Vagina (tissue), 2 donors: ENCODE measurements at regions not wholly inside any gene's neighbourhood (a gene's known extent, or its start where the extent isn't known, plus 50 kb on each side); places are given as distances from the start of the nearest gene placed in this dataset.

Experiments
- DNase-seq, 2 donors: peaks; one replicate each; pipeline ENCODE4 v3.0.0-alpha.2; 2017; ENCODE audit errors: extremely low spot score in 2 of 2
- H3K27ac ChIP-seq: fragments of 200-600 bp; sonication (generic); one replicate; pipeline ENCODE4 v1.5.1; 2019
- H3K27me3 ChIP-seq: fragments of 200-600 bp; sonication (generic); one replicate; pipeline ENCODE4 v1.5.1; 2019
- H3K36me3 ChIP-seq, 2 donors: fragments of 200-600 bp; sonication (generic); one replicate each; pipeline ENCODE4 v1.5.1; 2017 to 2019
- H3K4me1 ChIP-seq: fragments of 200-600 bp; sonication (generic); one replicate; pipeline ENCODE4 v1.5.1; 2019
- H3K4me3 ChIP-seq, 2 donors: fragments of 200-600 bp; sonication (generic); 1 replicate in 1 of 2; 2 replicates in 1 of 2; pipeline ENCODE4 v1.5.1; 2016 to 2019
- H3K9me3 ChIP-seq: fragments of 200-600 bp; sonication (generic); one replicate; pipeline ENCODE4 v1.5.1; 2019
- CTCF ChIP-seq, 3 experiments: fragments of 450-650 bp in 2 of 3; fragments of 200-600 bp in 1 of 3; sonication (generic) in 1 of 3; IDR thresholded peaks; one replicate each; pipeline ENCODE4 v1.5.1; 2017 to 2019; ENCODE audit warnings: antibody characterized with exemption in 3 of 3, mild to moderate bottlenecking in 2 of 3, moderate library complexity in 2 of 3
- POLR2A ChIP-seq, 2 donors: fragments of 450-650 bp; IDR thresholded peaks; one replicate each; pipeline ENCODE4 v1.6.1; 2017; ENCODE audit warnings: antibody characterized with exemption in 2 of 2, mild to moderate bottlenecking in 2 of 2, moderate library complexity in 2 of 2
- POLR2AphosphoS5 ChIP-seq, 2 donors: sonication (generic); formaldehyde crosslinking; IDR thresholded peaks; one replicate each; pipeline ENCODE4 v1.9.0; 2017; ENCODE audit warnings: antibody characterized with exemption in 2 of 2, mild to moderate bottlenecking in 2 of 2, low read depth in 1 of 2; ENCODE audit not compliant: insufficient read depth in 1 of 2
- intact Hi-C: fragments of 100-400 bp; cut with DNase I; formaldehyde crosslinking; loops from one replicate; pipeline ENCODE4 v1.15.1; 2023

DNA sequence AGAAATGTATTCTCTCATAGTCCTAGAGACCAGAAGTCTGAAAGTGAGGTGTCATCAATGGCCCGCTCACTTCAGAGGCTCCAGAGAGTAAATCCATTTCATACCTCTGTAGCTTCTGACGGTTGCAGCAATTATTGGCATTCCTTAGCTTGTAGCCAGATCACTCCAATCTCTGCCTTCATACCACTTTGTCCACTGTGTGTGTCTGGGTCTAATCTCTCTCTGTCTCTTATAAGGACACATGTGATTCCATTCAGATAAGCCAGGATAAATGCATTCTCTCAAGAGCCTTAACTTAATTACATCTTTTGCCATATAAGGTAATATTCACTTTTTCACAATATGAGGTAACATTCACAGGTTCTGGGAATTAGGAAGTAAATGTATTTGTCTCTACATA is 365.7 kb downstream of the GXYLT1 start:
- no peaks in the 10 kb centered on the region for H3K27me3 ChIP-seq
- TF ChIP-seq CTCF (IDR thresholded peaks at IDR 0.05) (no peak), POLR2A (IDR thresholded peaks at IDR 0.05) (no peak), POLR2AphosphoS5 (IDR thresholded peaks at IDR 0.05; ENCODE audit: insufficient read depth in 1 of 2, low read depth in 1 of 2) (no peak)
- H3K4me1 ChIP-seq, result no peaks in the 10 kb centered on the region
- H3K36me3 ChIP-seq, result no peaks in the 10 kb centered on the region
- H3K27ac ChIP-seq, result no peak overlapping the region
- no peaks in the 10 kb centered on the region for H3K9me3 ChIP-seq
- no peak overlapping the region for H3K4me3 ChIP-seq
- intact Hi-C loops, result no loop called here
- DNase-seq, result no peak

DNA sequence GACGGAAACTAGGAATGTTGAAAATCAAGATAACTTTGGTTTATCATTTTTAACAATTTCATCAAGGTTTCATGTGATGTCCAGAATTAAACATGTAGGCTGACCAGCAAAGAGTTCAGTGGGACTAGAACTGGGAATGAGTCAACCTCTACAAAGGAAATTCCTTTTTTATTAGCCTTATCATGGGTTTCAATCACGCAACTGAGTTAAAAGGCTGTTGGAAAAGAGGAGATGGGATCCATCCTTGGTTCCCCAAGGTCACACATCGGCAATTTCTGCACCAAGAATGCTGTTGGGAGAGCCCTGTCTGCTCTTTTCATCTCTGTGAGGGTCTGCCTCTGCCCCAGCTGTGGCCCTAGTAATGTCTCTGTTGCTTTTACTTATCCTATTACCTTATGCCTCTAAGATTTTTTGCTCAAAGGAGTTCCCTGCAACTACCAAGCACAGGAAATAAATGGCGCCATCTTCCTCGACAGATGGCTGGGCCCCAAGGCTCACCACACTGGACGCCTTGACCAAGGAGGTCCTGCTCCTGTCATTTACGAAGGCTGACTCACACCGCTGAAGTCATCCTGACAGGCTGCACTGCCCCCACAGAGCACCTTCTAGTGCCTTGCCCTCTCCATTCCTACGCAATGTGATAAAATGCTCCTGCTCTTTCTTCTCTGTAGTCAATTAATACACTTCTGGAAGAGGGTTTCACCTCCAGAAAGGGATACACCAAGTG is 367.4 kb downstream of the GXYLT1 start:
- intact Hi-C loops, result no loop called here
- no peak for DNase-seq
- Histone ChIP-seq H3K36me3 (no peaks in the 10 kb centered on the region), H3K4me1 (no peaks in the 10 kb centered on the region), H3K4me3 (no peak overlapping the region), H3K27me3 (no peaks in the 10 kb centered on the region), H3K9me3 (no peaks in the 10 kb centered on the region), H3K27ac (no peak overlapping the region)
- TF ChIP-seq POLR2A (IDR thresholded peaks at IDR 0.05) (no peak), POLR2AphosphoS5 (IDR thresholded peaks at IDR 0.05; ENCODE audit: insufficient read depth in 1 of 2, low read depth in 1 of 2) (no peak), CTCF (IDR thresholded peaks at IDR 0.05) (no peak)

- Histone ChIP-seq H3K27ac (no peak overlapping the region), H3K27me3 (no peaks in the 10 kb centered on the region), H3K4me3 (no peak overlapping the region), H3K9me3 (no peaks in the 10 kb centered on the region), H3K36me3 (no peaks in the 10 kb centered on the region), H3K4me1 (no peaks in the 10 kb centered on the region)
- TF ChIP-seq POLR2A (IDR thresholded peaks at IDR 0.05), result no peak
- DNase-seq, result no peak
- intact Hi-C loops, result no loop called here
Observed at GRCh38 chr12:41772478-41772877, 372.2 kb downstream of the GXYLT1 start.

- H3K27ac ChIP-seq, result no peak overlapping the region
- H3K9me3 ChIP-seq, result no peaks in the 10 kb centered on the region
- H3K36me3 ChIP-seq, result no peaks in the 10 kb centered on the region
- no peaks in the 10 kb centered on the region for H3K27me3 ChIP-seq
- intact Hi-C loops, result no loop called here
- TF ChIP-seq CTCF (IDR thresholded peaks at IDR 0.05) (no peak), POLR2A (IDR thresholded peaks at IDR 0.05) (no peak), POLR2AphosphoS5 (IDR thresholded peaks at IDR 0.05; ENCODE audit: insufficient read depth in 1 of 2, low read depth in 1 of 2) (no peak)
- DNase-seq, result no peak
- H3K4me3 ChIP-seq, result no peak overlapping the region
- no peaks in the 10 kb centered on the region for H3K4me1 ChIP-seq
Observed at GRCh38 chr12:41769810-41770209, 374.9 kb downstream of the GXYLT1 start.

- no peak overlapping the region for H3K4me3 ChIP-seq
- TF ChIP-seq CTCF (IDR thresholded peaks at IDR 0.05), result no peak
- TF ChIP-seq POLR2AphosphoS5 (IDR thresholded peaks at IDR 0.05; ENCODE audit: insufficient read depth in 1 of 2, low read depth in 1 of 2), result no peak
- no peak for TF ChIP-seq POLR2A (IDR thresholded peaks at IDR 0.05)
- intact Hi-C loops, result no loop called here
Observed at GRCh38 chr12:41768456-41768855, 376.2 kb downstream of the GXYLT1 start.

More at GRCh38 chr12:41768456-41768855, 376.2 kb downstream of the GXYLT1 start:
- Histone ChIP-seq H3K9me3 (no peaks in the 10 kb centered on the region), H3K36me3 (no peaks in the 10 kb centered on the region), H3K4me1 (no peaks in the 10 kb centered on the region), H3K27me3 (no peaks in the 10 kb centered on the region), H3K27ac (no peak overlapping the region)
- DNase-seq, result no peak
